ENCODE measurements at regions not wholly inside any gene's neighbourhood (a gene's known extent, or its start where the extent isn't known, plus 50 kb on each side); places are given as distances from the start of the nearest gene placed in this dataset.

DNA sequence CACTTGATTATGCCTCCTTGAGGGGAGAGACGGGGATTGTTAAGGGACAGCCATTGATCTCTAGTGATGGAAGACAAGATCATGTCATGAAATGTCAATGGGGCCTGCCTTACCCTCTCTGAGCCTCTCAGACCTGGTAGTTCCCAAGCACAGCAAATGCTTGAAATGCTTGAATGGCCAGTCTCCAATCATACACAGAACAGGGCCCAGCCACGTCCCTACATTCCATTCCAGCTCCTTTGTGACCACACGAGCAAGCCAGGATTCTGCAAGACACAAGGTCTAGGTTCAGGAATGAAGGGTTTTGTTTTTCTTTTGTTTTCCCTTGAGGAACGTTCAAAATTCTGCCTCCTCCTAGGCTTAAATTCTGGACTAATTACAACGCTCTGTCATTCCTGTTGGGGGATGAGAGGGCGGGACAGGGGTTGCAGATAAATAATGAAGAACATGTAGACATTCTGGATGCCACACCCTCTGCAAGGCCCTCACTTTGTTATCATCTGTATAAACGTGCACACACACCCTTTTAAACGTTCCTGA is 98.1 kb upstream of the YPEL5 start:
- no peak for DNase-seq (ENCODE audit: low spot score)

DNA sequence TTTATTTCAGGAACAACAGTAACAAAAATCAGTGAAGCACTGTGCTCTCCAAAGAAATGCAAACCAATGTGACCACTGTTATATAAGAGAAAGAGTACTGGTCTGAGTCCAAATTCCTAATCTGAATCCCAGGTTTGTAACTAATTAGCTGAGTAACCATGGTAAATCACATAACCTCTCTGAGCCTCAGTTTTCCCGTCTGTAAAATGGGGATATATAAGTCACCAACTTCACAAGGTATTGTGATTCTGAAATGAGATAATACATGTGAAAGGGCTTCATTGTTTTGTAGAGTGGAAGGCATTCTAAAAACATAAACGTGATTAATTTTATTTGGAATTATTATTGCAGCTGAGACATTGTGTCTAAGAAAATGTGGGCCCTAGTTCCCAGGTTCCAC is 91.3 kb upstream of the YPEL5 start:
- DNase-seq (ENCODE audit: low spot score) = no peak

DNA sequence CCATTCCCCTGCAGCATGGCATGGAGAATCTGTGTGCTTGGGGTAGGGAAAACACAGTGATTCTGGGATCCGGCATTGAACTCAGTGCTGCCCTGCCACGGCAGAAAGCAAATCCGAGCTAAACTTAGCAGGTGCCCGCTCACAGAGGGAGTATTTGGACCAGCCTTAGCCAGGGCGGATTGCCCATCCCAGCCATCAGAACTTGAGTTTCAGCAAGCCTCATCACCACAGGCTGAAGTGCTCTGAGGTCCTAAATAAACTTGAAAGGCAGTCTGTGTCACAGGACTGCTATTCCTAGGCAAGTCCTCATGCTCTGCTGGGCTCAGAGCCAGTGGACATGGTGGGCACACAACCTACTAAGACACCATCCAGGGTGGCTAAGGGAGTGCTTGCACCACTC is 86.2 kb upstream of the YPEL5 start:
- no peak for DNase-seq (ENCODE audit: low spot score)

DNA sequence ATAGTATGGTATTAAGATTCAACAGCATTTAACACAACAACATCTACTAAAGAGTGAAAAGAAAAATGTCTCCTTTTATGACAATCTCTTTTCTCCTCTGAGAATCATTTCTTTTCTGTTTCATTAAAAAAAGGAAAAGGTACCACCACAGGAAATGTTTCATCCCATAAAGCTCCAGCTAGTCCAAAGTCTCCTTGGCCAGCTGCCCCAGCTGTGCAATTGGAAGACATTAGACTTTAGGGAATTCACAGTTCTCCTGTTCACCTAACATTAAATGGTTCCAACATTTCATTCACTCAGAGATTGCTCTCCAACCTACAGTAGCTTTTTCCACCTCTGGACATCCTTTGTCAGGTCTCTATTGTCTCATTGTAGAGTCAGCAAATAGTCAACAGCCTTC is 78.7 kb upstream of the YPEL5 start:
- DNase-seq (ENCODE audit: low spot score) = no peak

DNA sequence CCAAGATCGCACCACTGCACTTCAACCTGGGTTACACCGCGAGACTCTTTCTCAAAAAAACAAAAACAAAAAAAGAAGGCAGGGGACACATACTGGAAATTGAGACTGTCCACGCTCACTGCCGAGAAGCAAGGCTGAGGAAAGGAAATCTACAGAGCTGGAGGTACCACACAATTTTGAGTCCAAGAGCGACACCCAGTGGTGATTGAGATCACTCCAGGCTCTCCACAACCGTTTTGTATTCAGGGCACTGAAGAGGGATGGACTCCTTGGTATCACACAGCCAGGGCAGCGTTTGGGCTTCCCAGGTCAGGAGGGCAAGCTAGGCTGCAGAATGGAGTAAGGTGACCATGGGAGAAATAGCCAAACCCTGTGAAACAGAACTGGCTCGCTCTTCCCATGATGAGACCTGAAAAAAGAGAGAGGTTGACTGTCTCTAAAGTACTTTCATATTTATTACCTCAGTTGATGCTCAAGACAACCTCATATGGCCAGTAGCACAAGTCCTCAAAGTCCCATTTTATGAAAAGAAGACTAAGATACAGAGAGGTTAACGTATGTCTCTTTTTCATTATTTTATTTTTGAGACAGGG is 74.5 kb upstream of the YPEL5 start:
- peak; percentile 55 for DNase-seq (ENCODE audit: low spot score)

DNA sequence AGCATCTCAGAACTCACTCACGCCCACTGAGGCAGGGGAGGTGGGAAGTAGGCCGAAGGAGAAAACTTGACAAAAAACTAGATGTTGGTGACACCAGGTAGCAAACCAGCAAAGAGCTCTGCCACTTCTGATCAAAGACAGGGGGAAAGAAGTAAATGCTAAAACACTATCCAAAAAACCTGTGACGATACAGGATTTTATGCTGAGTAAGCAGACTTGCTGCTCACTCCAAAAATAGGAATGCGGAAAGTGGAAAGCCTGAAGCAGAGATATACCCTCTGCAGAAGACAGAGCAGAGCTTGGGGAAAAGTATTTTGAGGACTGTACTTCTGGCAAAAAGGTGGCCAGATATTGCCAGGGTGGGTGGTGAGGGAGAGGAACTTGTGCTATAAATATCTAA is 73.3 kb upstream of the YPEL5 start:
- DNase-seq (ENCODE audit: low spot score) = no peak

DNA sequence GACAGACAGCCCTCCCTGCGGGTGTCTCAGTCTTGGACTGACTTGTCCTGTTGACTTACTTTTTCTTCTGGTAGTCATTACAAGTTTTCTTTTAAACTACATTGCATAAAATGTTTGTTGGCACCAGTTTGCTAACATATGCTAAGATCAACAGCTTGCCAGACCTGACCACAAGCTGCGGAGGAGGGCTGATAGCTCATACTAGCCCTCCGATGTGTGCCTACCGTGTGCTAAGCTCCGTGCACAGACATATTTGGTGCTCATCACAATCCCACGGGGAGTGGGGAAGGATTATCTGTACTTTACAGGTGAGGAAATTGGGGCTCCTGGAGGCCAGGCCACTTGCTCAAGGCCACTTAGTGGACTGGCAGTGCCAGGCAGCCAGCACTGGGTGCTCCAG is 72.8 kb upstream of the YPEL5 start:
- no peak for DNase-seq (ENCODE audit: low spot score)

DNA sequence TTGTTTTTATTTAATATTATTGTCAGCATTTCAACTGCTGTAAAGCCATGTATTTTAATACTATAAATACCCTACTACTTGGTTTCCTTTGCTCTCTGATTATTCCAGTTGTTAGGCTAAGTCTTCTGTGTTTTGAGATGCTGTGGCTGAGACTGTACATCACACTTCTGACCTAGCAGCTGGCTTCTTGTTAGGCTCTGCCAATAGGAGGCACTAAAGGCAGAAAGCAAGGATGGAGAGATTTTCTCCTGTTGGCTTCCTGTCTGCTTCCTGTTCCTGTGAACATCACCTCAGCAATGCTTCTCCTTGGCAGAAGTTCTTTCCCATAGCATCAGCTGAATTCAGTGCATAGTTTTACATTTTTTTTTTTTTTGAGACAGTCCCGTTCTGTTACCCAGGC is 68.3 kb upstream of the YPEL5 start:
- DNase-seq (ENCODE audit: low spot score) = no peak

DNA sequence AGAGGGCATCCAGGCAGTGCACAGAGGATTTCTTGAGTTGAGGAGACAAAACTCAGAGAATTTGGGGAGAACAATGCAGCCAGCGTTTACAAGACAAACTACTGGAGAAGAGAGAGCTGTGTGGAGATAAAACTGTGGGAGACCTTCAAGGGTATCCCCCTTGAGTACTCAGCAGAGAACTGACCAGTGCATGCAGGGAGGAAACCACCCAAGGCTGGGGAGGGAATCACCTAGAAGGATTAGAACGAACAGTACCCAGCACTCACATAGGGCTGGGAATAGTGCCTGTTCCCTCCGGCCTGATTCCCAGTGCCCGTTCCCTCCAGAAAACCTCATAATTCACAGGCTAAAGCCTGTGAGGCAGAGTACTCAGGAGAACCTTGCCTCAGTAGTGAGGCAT is 61.9 kb upstream of the YPEL5 start:
- DNase-seq (ENCODE audit: low spot score) = no peak

DNA sequence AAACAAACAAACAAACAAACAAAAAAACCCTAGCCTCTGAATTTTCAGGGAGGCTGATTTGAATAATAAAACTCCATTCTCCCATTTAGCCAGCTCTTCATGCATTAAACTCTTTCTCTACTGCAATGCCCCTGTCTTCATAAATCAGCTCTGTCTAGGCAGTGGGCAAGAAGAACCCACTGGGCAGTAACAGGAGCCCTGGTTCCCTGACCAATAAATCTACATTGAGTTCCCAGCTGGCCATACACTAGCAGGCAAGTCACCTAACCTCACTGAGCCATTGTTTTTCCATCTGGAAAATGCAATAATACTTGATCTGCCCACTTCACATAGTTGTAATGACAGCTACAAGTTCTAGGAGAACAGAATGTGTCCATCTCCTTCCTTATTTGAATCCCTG is 57.6 kb upstream of the YPEL5 start:
- DNase-seq (ENCODE audit: low spot score) = no peak

DNA sequence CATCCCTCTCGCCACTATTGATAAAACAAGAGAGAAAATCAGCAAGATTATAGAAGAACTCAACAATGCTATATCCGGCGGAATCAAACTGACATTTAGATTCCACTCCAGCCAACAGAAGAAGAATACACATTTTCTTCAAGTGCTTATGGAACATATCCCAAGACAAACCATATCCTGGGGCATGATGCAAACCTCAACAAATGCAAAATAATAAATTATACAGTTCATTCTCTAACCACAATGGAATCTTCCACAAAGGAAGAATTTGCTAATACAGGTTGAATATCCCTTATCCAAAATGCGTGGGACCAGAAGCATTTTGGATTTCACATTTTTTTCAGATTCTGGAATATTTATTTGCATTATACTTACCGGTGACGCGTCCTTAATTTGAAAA is 51.4 kb upstream of the YPEL5 start:
- no peak for DNase-seq (ENCODE audit: low spot score)

DNA sequence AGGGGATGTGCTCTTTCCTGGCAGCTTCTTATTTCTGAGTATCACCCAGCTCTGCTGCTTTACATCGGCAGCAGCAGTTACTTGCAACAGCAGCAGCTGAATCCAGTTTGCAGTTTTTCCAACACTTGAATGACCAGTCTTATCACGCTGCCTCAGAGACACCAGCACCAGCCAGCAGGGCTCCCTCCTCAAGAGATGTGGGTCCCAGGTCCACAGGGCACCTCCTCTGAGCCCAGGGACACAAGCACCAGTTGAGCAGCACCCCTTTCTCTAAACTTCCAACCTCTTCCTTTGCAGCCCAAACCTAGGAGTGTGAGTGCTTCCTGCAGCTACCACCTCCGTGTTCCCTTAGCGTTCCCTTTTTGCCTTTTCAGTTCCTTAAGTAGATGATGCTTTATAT is 50.4 kb upstream of the YPEL5 start:
- no peak for DNase-seq (ENCODE audit: low spot score)

Measured in hematopoietic multipotent progenitor cell treated with erythropoietin and hydrocortisone succinate and interleukin-3 and kit ligand, for 15 days (in vitro differentiated cells).